ENCODE measurements at regions not wholly inside any gene's neighbourhood (a gene's known extent, or its start where the extent isn't known, plus 50 kb on each side); places are given as distances from the start of the nearest gene placed in this dataset.

DNA sequence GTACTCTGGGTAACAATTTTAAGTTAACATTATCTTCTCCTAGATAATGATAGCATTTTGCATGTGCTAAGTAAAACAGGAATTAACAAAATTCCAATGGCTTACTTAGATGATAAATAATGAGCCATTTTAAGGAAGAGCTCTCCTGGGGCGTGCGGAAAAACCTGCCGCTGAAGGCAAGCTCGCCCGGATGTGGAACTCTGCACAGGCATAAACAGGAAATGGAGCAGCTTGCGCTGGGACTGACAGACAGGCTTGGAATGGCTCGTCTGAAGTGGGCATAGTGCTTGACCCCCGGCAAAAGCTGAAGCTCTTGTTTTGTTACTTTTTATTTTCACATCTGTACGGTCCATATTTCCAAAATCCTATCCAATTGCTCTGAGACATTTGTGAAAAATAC lies 169.2 kb downstream of the ZNF281 start:
- TF ChIP-seq, protein P1, sequence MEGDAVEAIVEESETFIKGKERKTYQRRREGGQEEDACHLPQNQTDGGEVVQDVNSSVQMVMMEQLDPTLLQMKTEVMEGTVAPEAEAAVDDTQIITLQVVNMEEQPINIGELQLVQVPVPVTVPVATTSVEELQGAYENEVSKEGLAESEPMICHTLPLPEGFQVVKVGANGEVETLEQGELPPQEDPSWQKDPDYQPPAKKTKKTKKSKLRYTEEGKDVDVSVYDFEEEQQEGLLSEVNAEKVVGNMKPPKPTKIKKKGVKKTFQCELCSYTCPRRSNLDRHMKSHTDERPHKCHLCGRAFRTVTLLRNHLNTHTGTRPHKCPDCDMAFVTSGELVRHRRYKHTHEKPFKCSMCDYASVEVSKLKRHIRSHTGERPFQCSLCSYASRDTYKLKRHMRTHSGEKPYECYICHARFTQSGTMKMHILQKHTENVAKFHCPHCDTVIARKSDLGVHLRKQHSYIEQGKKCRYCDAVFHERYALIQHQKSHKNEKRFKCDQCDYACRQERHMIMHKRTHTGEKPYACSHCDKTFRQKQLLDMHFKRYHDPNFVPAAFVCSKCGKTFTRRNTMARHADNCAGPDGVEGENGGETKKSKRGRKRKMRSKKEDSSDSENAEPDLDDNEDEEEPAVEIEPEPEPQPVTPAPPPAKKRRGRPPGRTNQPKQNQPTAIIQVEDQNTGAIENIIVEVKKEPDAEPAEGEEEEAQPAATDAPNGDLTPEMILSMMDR (IDR thresholded peaks at IDR 0.05): no peak
- TF ChIP-seq POLR2A (IDR thresholded peaks at IDR 0.05): no peak

Data from uterus (tissue), 2 donors.